B cell (primary cell): ENCODE measurements at regions not wholly inside any gene's neighbourhood (a gene's known extent, or its start where the extent isn't known, plus 50 kb on each side); places are given as distances from the start of the nearest gene placed in this dataset.

Source experiments
- EZH2 ChIP-seq: IDR thresholded peaks from 2 replicates; pipeline ENCODE4 v1.6.1; 2012; ENCODE audit warnings: borderline replicate concordance, low read depth, mild to moderate bottlenecking, moderate library complexity, low read length; ENCODE audit not compliant: insufficient read depth, poor library complexity, severe bottlenecking
- TF ChIP-seq, protein P1 (sequence below): fragments of 200-600 bp; IDR thresholded peaks from one replicate; pipeline ENCODE4 v1.8.0; 2022; ENCODE audit warnings: antibody characterized with exemption, mild to moderate bottlenecking

DNA sequence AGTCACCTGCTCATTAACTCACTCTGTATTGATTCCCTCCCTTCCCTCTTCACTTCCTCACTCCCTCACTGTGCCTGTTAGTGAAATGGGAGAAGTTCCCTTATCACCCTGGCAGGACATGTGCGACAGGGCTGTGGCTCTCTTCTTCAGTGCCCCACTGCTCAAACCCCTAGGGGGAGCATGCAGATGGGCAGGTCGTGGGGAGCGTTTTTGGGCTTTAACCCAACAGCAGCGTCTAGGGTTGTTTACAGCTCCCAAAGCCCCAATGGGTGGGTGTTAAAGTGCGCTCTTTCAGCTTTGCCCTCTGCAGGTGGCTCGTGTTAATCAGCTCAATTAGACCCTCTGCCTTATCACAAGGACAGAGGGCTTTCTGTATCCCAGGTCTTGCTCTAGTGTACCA lies 447.8 kb upstream of the PROK2 start:
- TF ChIP-seq, protein P1, sequence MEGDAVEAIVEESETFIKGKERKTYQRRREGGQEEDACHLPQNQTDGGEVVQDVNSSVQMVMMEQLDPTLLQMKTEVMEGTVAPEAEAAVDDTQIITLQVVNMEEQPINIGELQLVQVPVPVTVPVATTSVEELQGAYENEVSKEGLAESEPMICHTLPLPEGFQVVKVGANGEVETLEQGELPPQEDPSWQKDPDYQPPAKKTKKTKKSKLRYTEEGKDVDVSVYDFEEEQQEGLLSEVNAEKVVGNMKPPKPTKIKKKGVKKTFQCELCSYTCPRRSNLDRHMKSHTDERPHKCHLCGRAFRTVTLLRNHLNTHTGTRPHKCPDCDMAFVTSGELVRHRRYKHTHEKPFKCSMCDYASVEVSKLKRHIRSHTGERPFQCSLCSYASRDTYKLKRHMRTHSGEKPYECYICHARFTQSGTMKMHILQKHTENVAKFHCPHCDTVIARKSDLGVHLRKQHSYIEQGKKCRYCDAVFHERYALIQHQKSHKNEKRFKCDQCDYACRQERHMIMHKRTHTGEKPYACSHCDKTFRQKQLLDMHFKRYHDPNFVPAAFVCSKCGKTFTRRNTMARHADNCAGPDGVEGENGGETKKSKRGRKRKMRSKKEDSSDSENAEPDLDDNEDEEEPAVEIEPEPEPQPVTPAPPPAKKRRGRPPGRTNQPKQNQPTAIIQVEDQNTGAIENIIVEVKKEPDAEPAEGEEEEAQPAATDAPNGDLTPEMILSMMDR, result no peak
- TF ChIP-seq EZH2, result no peak
